ENCODE measurements at regions not wholly inside any gene's neighbourhood (a gene's known extent, or its start where the extent isn't known, plus 50 kb on each side); places are given as distances from the start of the nearest gene placed in this dataset.

DNA sequence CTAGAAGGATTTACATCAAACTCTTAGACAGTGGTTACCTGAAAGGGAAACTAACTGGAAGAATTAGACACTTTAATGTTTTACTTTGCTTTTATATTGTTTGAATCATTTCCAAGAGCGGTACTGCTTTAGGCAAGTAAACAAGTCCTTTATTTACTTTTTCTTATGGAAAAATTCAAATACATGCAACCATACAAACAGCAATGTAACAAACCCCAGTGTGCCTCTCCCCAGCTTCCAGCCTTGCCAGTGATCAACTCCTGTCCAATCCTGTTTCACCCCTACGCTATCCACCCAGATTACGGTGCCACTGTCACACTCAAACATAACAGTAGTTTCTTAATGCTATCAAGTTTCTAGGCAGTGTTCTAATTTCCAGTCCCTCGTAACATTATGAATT, 85.9 kb downstream of the C16orf95 start:
- TF ChIP-seq, protein P1, sequence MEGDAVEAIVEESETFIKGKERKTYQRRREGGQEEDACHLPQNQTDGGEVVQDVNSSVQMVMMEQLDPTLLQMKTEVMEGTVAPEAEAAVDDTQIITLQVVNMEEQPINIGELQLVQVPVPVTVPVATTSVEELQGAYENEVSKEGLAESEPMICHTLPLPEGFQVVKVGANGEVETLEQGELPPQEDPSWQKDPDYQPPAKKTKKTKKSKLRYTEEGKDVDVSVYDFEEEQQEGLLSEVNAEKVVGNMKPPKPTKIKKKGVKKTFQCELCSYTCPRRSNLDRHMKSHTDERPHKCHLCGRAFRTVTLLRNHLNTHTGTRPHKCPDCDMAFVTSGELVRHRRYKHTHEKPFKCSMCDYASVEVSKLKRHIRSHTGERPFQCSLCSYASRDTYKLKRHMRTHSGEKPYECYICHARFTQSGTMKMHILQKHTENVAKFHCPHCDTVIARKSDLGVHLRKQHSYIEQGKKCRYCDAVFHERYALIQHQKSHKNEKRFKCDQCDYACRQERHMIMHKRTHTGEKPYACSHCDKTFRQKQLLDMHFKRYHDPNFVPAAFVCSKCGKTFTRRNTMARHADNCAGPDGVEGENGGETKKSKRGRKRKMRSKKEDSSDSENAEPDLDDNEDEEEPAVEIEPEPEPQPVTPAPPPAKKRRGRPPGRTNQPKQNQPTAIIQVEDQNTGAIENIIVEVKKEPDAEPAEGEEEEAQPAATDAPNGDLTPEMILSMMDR (IDR thresholded peaks at IDR 0.05; ENCODE audit: poor library complexity): no peak
- TF ChIP-seq EZH2 (IDR thresholded peaks at IDR 0.05; ENCODE audit: borderline replicate concordance): no peak
- TF ChIP-seq EZH2phosphoT487 (IDR thresholded peaks at IDR 0.05; ENCODE audit: low read depth, severe bottlenecking, unreplicated experiment): no peak

Measured in hepatocyte (in vitro differentiated cells).